Effector memory CD8-positive, alpha-beta T cell (primary cell): ENCODE measurements at regions not wholly inside any gene's neighbourhood (a gene's known extent, or its start where the extent isn't known, plus 50 kb on each side); places are given as distances from the start of the nearest gene placed in this dataset.

Experiments
- ATAC-seq: fragments of 150-1000 bp; cut with Tn5 transposase; replicated peaks from 2 replicates; pipeline ENCODE4 v1.10.0; 2021; ENCODE audit warnings: mild to moderate bottlenecking, moderate library complexity
- DNase-seq, 3 experiments: peaks; one replicate each; pipeline ENCODE4 v3.0.0; 2021
- H3K27ac Mint-ChIP-seq, 2 donors: one replicate each; pipeline ENCODE4 v1.8.0; 2022; ENCODE audit warnings: mild to moderate bottlenecking in 2 of 2, mixed read lengths in 2 of 2, moderate library complexity in 2 of 2
- H3K27me3 Mint-ChIP-seq, 2 donors: one replicate each; pipeline ENCODE4 v1.8.0; 2022; ENCODE audit warnings: mixed read lengths in 2 of 2
- H3K36me3 Mint-ChIP-seq: one replicate; pipeline ENCODE4 v1.8.0; 2022; ENCODE audit warnings: mild to moderate bottlenecking, moderate library complexity, mixed read lengths; ENCODE audit not compliant: insufficient read depth
- H3K4me1 Mint-ChIP-seq, 2 donors: one replicate each; pipeline ENCODE4 v1.8.0; 2022; ENCODE audit warnings: low read depth in 2 of 2, mixed read lengths in 2 of 2
- H3K4me3 Mint-ChIP-seq, 2 donors: one replicate each; pipeline ENCODE4 v1.8.0; 2022; ENCODE audit warnings: mild to moderate bottlenecking in 2 of 2, mixed read lengths in 2 of 2, moderate library complexity in 2 of 2
- H3K9me3 Mint-ChIP-seq, 2 donors: one replicate each; pipeline ENCODE4 v1.8.0; 2022; ENCODE audit warnings: mixed read lengths in 2 of 2

DNA sequence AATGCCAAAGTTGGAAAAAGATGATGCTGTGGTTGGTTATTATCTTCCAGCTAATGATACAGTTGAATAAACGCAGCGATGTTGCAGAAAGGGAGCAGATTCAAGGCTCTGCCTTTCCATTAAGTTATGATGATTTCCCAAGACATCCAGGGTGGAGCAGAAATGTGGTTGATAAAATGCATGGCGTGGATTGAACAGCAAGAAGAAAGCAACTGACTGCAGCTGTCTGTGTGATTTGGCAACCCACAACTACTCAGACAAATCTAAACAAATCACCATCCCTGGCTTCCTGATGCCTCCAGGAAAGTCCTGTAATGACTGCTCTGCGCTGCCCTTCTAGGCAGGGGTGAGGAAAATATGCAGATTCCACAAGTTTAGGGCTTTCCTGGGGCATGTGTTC is 166.3 kb downstream of the NRP2 start:
- H3K27ac Mint-ChIP-seq: no peak overlapping the region
- ATAC-seq (no peak), DNase-seq (no peak)

More for the DNA sequence above, 166.3 kb downstream of the NRP2 start:
- Mint-ChIP-seq H3K27me3 (peaks cover 32 to 45% of the 10 kb centered on the region in 2 donors), H3K36me3 (no peaks in the 10 kb centered on the region), H3K4me1 (no peaks in the 10 kb centered on the region), H3K4me3 (no peak overlapping the region), H3K9me3 (no peaks in the 10 kb centered on the region)
